DMS114 treated with DMSO at 0.1 percent for 48 hours (cell line): ENCODE measurements at regions not wholly inside any gene's neighbourhood (a gene's known extent, or its start where the extent isn't known, plus 50 kb on each side); places are given as distances from the start of the nearest gene placed in this dataset.
A peak's percentile ranks its signal among the peaks of the same experiment; 100 is the strongest.

ENCODE experiments used
- DNase-seq: peaks from one replicate; lab custom pipeline; 2025; ENCODE audit not compliant: unreplicated experiment; lab: John Stamatoyannopoulos, UW

DNA sequence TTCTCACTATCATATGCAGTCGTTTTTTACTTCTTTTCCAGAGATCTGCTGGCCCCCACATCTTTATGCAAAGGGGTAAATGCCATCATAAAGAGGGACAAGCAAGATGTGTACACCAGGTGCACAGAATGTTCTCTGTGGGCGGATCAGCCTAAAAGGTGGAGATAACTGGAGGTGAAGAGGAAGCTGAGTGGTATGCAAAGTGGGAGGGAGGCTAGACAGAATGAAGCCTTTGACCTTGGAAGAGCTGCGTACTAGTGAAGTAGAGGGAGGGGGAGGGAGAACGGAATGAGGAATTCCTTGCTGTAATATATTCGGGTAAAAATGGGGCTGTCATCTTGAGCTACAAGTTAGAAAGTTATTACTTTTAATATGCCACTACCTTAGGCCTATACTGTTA is 287.5 kb upstream of the VRK2 start:
- no peak for DNase-seq

DNA sequence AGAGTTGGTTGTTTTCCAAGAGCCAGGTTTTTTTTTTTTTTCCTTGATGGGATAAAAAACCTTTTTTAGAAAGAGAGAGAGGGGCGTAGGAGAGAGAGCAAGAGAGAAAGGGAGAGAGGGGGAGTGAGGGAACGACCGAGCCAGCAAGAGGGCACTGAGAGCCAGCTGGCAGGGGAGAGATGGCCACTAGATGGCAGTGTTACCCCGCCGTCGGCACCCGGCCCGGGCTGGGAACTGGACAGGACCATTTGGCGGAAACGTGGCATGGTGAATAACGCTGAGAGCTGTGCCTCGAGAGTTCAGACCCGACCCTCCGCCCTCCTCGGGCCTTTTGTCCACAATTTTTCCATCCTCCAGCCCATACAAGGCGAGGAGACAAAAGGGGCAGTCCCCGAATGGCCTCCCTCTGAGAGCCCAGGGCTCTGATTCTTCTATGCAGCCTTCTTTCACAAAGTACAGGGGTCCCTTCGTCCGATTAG is 286.7 kb upstream of the VRK2 start:
- DNase-seq = peak; percentile 75

DNA sequence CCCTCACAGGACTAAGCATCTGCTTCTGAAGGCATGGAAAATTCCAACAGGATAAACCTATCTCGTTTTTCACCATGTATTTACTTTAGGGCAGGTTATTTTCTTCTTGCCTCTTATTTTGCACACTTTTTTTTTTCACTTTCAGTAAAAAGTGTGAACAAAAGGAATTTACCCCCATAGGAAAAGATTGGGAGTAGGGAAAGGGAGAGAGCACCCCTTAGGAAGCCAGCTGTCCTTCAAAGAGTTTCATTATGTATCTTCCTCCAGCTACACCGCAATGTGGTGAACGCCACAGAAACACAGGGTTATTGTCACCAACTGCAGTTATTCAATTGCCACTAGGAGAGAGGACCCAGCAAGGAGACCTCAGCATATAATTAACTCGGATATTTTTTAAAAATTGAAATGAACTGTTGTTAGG is 286.2 kb upstream of the VRK2 start:
- DNase-seq = no peak

DNA sequence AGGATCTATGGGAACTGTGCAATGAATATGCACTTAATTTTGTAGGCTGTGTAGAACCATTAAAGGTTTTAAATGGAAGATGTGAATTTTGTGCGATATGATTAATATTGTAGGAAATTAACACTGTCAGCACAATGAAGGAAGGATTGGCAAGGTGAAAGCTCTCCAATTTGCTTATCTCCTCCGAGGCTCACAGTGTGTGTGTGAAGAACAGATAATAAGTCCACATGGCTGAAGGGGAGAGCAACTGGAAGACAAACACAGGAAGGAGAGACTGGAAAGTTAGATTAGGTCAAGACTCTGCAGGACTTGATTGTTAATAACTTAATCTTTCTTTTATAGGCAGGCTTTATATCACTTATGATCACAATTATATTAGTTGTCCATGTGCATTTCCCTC is 269.7 kb upstream of the VRK2 start:
- DNase-seq = no peak

DNA sequence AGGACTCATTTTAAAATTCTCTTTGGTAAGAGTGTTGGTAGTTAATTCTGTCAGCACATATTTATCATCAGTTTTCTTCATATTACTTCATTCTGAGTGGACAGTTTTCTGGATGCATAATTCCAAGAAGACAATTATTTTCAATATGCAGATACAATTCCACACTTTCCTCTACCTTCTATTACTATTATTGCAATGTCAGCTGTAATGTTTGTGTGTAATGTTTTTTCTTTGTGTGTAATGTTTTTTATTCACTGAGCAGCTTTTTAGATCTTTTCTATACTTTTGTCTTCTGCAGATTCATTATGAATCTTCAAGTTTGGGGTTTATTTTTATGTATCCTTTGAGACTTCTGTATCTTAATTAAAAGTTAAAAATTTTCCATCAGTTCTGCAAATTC is 264.0 kb upstream of the VRK2 start:
- DNase-seq = no peak

DNA sequence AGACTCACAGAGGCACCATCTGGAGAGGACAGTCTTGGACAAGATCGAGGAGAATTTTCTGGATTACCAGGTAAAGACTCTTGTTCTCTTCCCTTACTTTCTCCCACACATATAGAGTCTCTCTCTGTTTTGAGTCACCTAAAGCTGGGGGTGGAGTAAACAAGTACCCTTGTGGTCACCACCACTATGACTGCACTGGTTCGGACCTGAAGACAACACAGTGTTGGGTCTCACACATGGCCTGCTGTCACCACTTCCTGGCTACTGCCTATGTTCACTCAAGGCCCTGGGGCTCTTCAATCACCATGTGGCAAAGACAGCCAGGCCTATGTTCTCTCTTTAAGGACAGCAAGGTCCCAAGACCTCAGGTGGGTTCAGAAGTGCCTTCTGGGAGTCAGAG is 253.3 kb upstream of the VRK2 start:
- no peak for DNase-seq

DNA sequence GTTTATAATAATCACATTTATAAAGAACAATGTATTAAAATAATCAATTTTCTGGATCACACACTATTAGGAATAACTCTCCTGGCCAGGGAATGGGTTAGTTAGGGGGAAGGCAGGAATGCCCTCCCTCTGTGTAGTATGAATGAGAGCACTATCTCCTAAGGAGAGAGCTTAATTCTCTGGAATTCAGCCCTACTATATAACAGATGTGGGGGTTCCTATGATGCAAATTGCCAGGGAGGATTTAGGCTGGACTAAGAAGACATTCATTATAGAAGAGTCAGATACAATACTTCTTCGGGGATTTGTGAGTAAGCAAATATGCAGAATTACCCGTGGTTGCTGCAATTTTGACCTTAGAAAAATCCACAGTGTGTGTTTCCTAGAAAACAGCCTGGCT is 250.1 kb upstream of the VRK2 start:
- no peak for DNase-seq

DNA sequence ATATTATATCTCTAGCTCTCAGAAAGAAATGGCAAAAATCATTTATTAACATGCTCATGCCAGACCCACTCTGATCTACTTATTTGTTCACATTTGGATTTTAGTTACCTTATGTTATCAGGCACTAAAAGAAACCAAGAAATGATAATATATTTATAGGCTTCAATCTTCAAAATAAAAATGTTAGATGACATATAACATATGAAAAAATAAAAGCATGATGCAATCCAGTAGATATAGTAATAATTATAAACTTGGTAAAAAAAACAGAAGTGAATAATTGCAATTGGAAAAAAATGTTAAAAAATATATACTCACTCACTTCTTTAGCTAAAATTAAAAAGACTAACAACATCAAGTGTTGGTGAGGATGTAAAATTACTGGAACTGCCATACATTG is 248.3 kb upstream of the VRK2 start:
- no peak for DNase-seq

DNA sequence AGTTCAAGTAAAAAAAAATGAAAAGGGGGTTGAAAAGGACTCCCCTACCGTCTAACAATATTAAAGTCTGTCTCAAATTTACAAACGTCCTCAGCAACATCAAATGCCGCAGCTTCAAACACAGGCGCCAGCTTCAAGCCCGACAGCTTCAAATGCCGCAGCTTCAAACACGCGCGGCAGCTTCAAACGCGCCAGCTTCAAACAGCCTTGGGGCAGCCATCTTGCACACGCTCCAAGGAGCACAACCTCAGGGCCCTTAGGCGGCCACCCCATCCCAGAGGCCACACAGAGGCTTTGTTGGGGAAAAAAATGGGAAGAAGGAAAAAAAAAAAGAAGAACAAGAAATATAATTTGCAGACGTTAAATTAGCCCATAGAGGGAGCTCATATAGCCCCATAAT is 244.4 kb upstream of the VRK2 start:
- peak; percentile 22 for DNase-seq

DNA sequence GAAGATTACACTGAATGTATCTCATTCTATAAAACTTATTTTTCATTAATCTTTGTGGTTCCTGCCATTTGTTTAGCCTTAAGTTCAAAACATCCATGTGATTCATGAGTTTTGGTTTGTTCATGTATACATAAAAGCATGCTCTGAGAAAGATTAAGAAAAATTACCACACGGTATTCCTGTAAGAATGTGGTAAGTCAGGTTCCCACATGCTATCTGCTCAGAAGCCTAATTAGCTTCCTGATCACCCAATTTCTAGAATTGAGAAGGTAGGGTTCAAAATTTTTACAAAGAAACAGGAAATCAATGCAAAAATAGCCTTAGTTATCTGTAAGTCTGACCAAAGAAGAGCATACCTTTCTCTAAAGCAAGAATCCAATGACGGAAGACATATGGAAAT is 241.6 kb upstream of the VRK2 start:
- no peak for DNase-seq

DNA sequence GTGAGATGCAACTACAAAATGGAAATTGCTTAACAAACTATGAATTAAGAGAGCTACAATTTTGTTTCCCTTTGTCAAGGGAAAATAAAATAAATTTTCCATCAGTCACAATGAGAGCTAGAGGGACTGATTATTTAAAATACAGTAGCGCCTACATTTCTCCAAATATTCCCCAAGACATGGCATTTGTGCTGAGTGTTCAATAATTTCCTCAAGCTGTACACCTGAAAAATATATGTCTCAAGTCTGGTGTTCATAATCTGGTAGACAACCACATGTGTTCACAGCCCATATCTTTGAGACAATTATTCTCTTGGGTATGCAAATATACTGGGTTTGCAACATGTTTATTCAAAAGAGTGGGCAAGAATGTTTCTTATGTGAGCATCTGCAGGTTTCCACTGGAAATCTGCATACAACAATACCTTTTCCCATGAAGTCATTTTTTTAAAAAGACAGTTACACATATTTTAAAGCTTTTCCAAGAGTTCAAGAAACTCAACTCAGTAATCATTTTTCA is 240.1 kb upstream of the VRK2 start:
- no peak for DNase-seq

DNA sequence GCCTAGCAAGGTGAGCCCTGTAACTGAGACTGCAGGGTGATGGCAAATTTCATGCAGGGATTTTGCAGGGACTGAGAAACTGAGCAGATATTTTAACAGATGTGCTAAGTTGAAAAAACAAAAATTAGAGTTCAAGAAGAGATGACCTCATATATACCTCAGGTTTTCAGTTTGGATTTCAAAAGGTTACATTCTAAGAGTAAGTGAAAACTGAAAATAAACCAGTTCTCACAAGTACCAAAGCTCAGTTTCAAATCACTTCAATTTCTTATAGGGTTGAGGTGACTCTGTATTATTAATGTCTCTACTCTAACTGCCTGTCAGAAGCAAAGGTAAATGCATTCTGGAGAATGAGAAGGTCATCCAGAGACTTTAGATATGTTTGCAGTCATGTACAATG is 237.4 kb upstream of the VRK2 start:
- no peak for DNase-seq

DNA sequence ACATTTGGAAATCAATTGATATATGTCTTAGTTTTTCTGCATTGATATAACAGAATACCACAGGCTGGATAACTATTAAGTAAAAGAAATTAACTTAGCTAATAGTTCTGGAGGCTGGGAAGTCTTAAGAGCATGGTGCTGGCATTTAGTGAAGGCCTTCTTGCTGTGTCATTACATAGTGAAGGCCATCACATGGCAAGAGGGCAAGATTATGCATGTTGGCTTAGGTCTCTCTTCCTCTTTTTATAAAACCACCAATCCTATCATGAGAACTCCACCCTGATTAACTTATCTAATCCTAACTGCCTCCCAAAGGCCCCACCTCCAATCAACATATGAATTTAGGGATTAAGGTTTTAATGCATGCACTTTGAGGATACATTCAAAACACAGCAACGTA is 225.5 kb upstream of the VRK2 start:
- no peak for DNase-seq

DNA sequence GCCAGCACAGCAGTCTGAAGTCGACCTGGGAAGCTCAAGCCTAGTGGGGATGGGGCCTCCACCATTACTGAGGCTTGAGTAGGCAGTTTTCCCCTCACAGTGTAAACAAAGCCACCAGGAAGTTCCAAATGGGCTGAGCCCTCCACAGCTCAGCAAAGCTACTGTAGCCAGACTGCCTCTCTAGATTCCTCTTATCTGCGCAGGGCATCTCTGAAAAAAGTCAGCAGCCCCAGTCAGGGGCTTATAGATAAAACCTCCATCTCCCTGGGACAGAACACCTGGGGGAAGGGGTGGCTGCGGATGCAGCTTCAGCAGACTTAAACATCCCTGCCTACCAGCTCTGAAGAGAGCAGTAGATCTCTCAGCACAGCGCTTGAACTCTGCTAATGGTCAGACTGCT is 218.4 kb upstream of the VRK2 start:
- no peak for DNase-seq

DNA sequence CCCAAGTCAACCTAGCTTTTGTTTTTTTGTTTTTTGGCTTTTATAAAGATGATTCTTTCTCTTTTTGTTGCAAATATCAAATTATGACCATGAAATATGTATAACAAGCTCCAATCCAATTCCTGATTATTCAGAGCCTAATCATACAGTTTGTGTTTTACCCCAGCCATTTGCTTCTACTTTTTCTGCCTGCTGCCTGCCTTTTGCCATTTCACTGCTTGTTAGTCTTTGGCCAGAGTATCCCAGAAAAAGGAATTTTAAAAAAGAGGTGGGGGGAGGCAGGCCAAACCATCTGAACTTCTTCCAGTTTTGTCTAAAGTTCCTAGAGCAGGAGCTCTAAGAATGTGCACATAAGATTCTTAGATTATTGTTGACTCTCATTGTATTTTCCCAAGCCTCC is 211.9 kb upstream of the VRK2 start:
- no peak for DNase-seq

DNA sequence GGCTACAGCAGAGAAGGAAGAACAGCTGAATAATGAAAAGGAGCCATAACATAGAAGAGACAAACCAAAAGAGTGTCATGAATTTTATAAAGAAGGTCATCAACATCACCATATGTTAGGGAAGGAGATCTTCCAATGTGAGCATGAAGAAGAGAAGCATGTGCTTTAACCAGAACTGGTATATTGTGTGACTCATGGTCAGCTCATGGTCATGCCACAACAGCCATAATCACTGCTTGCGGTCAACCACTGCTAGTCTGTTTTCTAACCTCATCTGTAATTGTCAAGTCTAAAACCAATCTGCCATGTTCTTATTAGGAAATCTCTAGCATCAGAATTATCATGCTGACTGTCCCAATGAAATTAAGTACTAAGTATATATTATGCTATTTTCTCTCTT is 204.1 kb upstream of the VRK2 start:
- DNase-seq = no peak

DNA sequence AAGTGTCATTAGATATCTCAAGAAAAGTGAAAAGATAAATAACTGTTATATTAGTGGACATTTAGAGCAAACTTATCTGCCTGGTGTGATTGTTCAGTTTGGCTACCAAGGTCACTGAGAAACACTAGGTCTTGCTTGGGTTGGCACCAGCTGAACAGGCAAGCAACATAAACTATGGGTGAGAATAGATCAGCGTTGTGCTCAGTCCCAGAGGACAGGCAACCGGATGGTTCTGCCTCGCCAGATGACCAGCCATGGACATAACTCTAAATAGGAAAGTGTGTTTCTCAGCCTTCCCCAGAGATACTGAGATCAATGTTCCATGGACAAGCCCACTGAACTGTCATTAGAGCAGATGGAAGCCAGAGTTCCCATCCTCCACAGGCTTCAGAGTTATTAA is 203.4 kb upstream of the VRK2 start:
- DNase-seq = no peak

DNA sequence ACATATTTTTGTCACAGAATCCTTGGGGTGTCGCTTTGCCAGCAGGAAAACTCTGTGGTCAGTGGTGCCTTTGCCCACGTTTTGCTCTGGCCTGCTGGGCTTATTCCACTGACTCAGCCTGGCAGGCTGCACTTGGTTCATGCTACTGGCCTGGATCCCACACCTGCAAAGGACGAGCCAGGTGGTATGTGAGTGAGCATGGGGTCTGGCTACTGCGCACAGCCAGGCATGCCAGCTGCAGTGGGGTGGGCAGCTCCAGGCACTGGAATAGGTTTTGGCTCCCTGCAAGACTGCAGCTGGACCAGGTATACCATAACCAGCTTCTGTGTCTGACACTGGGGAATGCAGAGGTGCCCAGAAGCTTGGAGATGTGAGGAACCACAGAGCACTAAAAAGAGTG is 197.9 kb upstream of the VRK2 start:
- no peak for DNase-seq

DNA sequence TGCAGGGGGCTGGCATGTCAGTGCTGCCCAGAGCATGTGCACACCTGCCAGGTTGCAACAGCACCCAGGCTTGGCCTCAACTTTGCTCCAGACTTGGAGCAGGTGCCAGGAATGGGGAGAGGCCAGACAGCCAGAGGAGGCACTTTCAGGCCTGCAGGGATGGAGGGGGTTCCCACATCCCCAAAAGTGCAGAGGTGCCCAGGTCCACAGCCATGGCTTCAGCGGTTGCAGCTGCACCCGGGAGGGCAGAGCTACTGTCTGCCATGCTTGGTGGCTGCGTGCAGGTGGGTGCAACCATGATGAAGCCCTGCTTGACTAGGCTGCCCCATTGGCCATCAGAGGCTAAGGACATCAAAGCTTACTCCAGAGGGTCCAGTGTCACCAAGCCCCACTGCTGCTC is 196.8 kb upstream of the VRK2 start:
- DNase-seq = no peak

DNA sequence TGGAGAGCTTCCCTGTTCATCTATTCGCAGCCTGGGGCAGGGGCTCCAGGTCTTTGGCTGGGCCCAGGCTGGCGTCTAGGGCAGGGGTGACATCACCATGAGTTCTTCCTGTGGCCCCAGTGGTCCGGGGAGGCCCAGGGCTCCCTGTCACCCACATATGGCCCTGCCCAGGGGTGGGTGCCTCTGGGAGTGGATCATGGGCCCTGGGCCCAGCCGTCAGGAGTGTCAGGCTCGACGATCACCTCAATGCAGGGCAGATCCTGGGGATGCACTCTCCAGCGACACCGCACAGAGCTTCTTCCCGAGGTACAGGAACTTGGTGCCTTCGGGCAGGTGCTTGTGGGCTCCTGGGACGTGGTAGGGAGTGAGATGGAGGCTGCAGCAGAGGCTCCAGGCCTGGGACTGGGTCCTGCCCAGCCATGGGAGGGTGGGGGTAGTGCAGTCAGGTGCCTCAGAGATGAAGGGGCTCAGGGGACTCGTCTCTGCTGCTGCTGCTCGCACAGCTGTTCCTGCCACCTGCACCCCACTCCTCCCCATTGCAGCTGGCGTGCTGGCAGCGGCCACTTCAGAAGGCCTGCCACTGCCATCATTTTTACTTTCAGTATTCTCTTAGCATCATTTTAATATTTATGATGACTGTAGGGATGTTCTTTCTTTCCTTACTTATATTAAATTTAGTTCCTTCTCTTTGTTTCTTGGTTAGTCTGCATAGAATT is 196.0 kb upstream of the VRK2 start:
- no peak for DNase-seq

DNA sequence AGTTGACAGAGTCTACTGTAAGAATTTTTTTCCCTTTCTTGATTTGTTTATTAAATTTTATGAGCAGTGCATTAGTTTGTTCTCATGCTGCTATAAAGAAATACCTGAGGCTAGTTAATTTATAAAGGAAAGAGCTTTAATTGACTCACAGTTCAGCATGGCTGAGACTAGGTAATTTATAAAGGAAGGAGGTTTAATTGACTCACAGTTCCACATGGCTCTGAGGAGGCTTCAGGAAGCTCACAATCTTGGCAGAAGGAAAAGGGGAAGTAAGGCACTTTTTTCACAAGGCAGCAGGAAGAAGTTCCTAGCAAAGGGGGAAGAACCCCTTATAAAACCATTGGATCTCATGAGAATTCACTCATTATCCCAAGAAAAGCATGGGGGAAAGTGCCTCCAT is 191.4 kb upstream of the VRK2 start:
- no peak for DNase-seq

DNA sequence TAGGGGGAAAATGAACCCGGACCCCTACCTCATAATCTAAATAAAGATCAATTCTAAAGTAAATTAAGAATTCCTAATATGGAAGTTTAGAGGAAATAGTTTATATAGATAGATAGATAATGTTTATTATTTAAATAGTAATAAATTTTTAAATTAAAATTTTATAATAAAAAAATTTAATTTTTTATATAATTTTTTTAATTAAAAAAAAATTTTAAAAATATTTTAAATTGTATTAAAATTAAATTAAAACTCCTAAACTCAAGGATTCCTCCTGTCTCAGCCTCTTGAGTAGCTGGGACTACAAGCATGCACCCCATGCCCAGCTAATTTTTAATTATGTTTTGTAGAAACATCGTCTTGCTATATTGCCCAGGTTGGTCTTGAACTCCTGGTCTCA is 186.9 kb upstream of the VRK2 start:
- DNase-seq = no peak

DNA sequence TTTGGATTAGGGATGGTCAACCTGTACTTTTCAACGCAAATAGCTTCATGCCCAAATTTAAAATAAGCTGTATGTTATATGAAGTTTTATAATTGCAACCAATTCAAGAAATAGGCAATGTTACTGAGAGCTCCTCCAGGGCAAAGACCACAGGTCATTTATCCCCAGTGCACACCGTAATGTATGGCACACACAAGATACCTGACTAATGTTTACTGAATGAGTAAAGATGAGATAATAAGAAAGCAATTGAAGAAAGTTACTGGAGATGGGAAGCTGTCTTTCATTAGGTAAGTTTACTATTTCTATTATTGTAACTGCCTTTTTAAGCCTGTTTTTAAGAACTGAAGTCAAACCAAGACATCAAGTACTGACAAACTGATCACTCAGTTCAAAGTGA is 184.5 kb upstream of the VRK2 start:
- DNase-seq = no peak
